IPS-18a (cell line): ENCODE measurements at regions not wholly inside any gene's neighbourhood (a gene's known extent, or its start where the extent isn't known, plus 50 kb on each side); places are given as distances from the start of the nearest gene placed in this dataset.

Experiments
- H3K27ac ChIP-seq: one replicate; pipeline ENCODE4 v1.5.1; 2013; ENCODE audit warnings: low read length
- H3K27me3 ChIP-seq: one replicate; pipeline ENCODE4 v1.6.1; 2013; ENCODE audit warnings: mild to moderate bottlenecking, low read length; ENCODE audit not compliant: control insufficient read depth, insufficient read depth
- H3K36me3 ChIP-seq: one replicate; pipeline ENCODE4 v1.6.1; 2013; ENCODE audit warnings: low read depth, low read length; ENCODE audit not compliant: control insufficient read depth
- H3K4me1 ChIP-seq: one replicate; pipeline ENCODE4 v1.6.1; 2013; ENCODE audit warnings: low read depth, low read length; ENCODE audit not compliant: control insufficient read depth
- H3K4me3 ChIP-seq: one replicate; pipeline ENCODE4 v1.5.1; 2013; ENCODE audit warnings: low read length
- H3K9ac ChIP-seq: one replicate; pipeline ENCODE4 v1.6.1; 2013; ENCODE audit warnings: mild to moderate bottlenecking, low read length, moderate library complexity
- H3K9me3 ChIP-seq: one replicate; pipeline ENCODE4 v1.6.1; 2013; ENCODE audit warnings: low read depth, low read length; ENCODE audit not compliant: control insufficient read depth

GRCh38 chr6:92810913-92811312, 608.4 kb downstream of the EPHA7 start:
- Histone ChIP-seq H3K4me3 (no peak overlapping the region), H3K36me3 (no peaks in the 10 kb centered on the region), H3K4me1 (no peaks in the 10 kb centered on the region), H3K9ac (no peak overlapping the region), H3K27ac (no peak overlapping the region), H3K9me3 (no peaks in the 10 kb centered on the region), H3K27me3 (no peaks in the 10 kb centered on the region)

- H3K4me1 ChIP-seq, result no peaks in the 10 kb centered on the region
- H3K27me3 ChIP-seq, result no peaks in the 10 kb centered on the region
- no peaks in the 10 kb centered on the region for H3K36me3 ChIP-seq
- H3K27ac ChIP-seq, result no peak overlapping the region
- H3K9me3 ChIP-seq, result no peaks in the 10 kb centered on the region
- H3K9ac ChIP-seq, result no peak overlapping the region
- H3K4me3 ChIP-seq, result no peak overlapping the region
Measured at GRCh38 chr6:92806254-92806653, 613.1 kb downstream of the EPHA7 start.

GRCh38 chr6:92791403-92791802, 628.0 kb downstream of the EPHA7 start:
- Histone ChIP-seq H3K9ac (no peak overlapping the region), H3K27me3 (no peaks in the 10 kb centered on the region), H3K9me3 (no peaks in the 10 kb centered on the region), H3K4me1 (no peaks in the 10 kb centered on the region), H3K4me3 (no peak overlapping the region), H3K27ac (no peak overlapping the region), H3K36me3 (no peaks in the 10 kb centered on the region)

GRCh38 chr6:92790381-92790780, 629.0 kb downstream of the EPHA7 start:
- H3K9me3 ChIP-seq, result no peaks in the 10 kb centered on the region
- no peaks in the 10 kb centered on the region for H3K36me3 ChIP-seq
- H3K9ac ChIP-seq, result no peak overlapping the region
- H3K4me1 ChIP-seq, result no peaks in the 10 kb centered on the region
- no peaks in the 10 kb centered on the region for H3K27me3 ChIP-seq
- no peak overlapping the region for H3K27ac ChIP-seq
- no peak overlapping the region for H3K4me3 ChIP-seq

GRCh38 chr6:92784235-92784634, 635.1 kb downstream of the EPHA7 start:
- H3K4me3 ChIP-seq, result no peak overlapping the region
- no peak overlapping the region for H3K27ac ChIP-seq
- no peaks in the 10 kb centered on the region for H3K4me1 ChIP-seq
- no peaks in the 10 kb centered on the region for H3K9me3 ChIP-seq
- H3K36me3 ChIP-seq, result no peaks in the 10 kb centered on the region
- H3K27me3 ChIP-seq, result no peaks in the 10 kb centered on the region
- H3K9ac ChIP-seq, result no peak overlapping the region

GRCh38 chr6:92779746-92780145, 639.6 kb downstream of the EPHA7 start:
- Histone ChIP-seq H3K4me3 (no peak overlapping the region), H3K27me3 (no peaks in the 10 kb centered on the region), H3K4me1 (peaks cover 3% of the 10 kb centered on the region), H3K36me3 (no peaks in the 10 kb centered on the region), H3K27ac (no peak overlapping the region), H3K9me3 (no peaks in the 10 kb centered on the region), H3K9ac (no peak overlapping the region)

- H3K36me3 ChIP-seq, result no peaks in the 10 kb centered on the region
- no peaks in the 10 kb centered on the region for H3K9me3 ChIP-seq
- H3K27ac ChIP-seq, result no peak overlapping the region
Measured at GRCh38 chr6:92777146-92777740, 642.1 kb downstream of the EPHA7 start.

GRCh38 chr6:92770540-92770939, 648.8 kb downstream of the EPHA7 start:
- Histone ChIP-seq H3K9me3 (no peaks in the 10 kb centered on the region), H3K36me3 (no peaks in the 10 kb centered on the region), H3K27ac (no peak overlapping the region), H3K9ac (no peak overlapping the region), H3K4me1 (no peaks in the 10 kb centered on the region), H3K27me3 (no peaks in the 10 kb centered on the region), H3K4me3 (no peak overlapping the region)

More at GRCh38 chr6:92777146-92777740, 642.1 kb downstream of the EPHA7 start:
- Histone ChIP-seq H3K4me3 (no peak overlapping the region), H3K9ac (no peak overlapping the region), H3K27me3 (no peaks in the 10 kb centered on the region), H3K4me1 (peaks cover 3% of the 10 kb centered on the region)

- Histone ChIP-seq H3K36me3 (no peaks in the 10 kb centered on the region), H3K27me3 (no peaks in the 10 kb centered on the region), H3K4me1 (peaks cover 4% of the 10 kb centered on the region), H3K27ac (no peak overlapping the region), H3K9ac (no peak overlapping the region), H3K4me3 (no peak overlapping the region), H3K9me3 (no peaks in the 10 kb centered on the region)
Measured at GRCh38 chr6:92767101-92767500, 652.3 kb downstream of the EPHA7 start.

- Histone ChIP-seq H3K9ac (no peak overlapping the region), H3K27ac (no peak overlapping the region), H3K36me3 (no peaks in the 10 kb centered on the region), H3K27me3 (no peaks in the 10 kb centered on the region), H3K4me1 (peaks cover 7% of the 10 kb centered on the region), H3K9me3 (no peaks in the 10 kb centered on the region), H3K4me3 (no peak overlapping the region)
Measured at GRCh38 chr6:92763680-92764079, 655.7 kb downstream of the EPHA7 start.

- H3K27me3 ChIP-seq, result no peaks in the 10 kb centered on the region
- H3K27ac ChIP-seq, result no peak overlapping the region
- H3K4me3 ChIP-seq, result no peak overlapping the region
- no peaks in the 10 kb centered on the region for H3K36me3 ChIP-seq
- peaks cover 7% of the 10 kb centered on the region for H3K4me1 ChIP-seq
- no peak overlapping the region for H3K9ac ChIP-seq
- H3K9me3 ChIP-seq, result no peaks in the 10 kb centered on the region
Measured at GRCh38 chr6:92763274-92763584, 656.1 kb downstream of the EPHA7 start.

- no peak overlapping the region for H3K27ac ChIP-seq
- H3K27me3 ChIP-seq, result no peaks in the 10 kb centered on the region
- H3K9me3 ChIP-seq, result no peaks in the 10 kb centered on the region
- no peak overlapping the region for H3K4me3 ChIP-seq
- no peaks in the 10 kb centered on the region for H3K36me3 ChIP-seq
- no peak overlapping the region for H3K9ac ChIP-seq
- H3K4me1 ChIP-seq, result peaks cover 7% of the 10 kb centered on the region
Measured at GRCh38 chr6:92762443-92763273, 656.7 kb downstream of the EPHA7 start.
